Breast epithelium (tissue), 3 donors: ENCODE measurements at regions not wholly inside any gene's neighbourhood (a gene's known extent, or its start where the extent isn't known, plus 50 kb on each side); places are given as distances from the start of the nearest gene placed in this dataset.

ENCODE experiments used
- POLR2A ChIP-seq: fragments of 450-650 bp; IDR thresholded peaks from one replicate; pipeline ENCODE4 v1.6.1; 2016; ENCODE audit warnings: antibody characterized with exemption, mild to moderate bottlenecking, moderate library complexity
- POLR2AphosphoS5 ChIP-seq, 3 donors: sonication (generic); formaldehyde crosslinking; IDR thresholded peaks; one replicate each; pipeline ENCODE4 v1.6.1; 2017; ENCODE audit warnings: antibody characterized with exemption in 3 of 3
- TF ChIP-seq, protein P1 (sequence below), 3 donors: fragments of 450-650 bp; IDR thresholded peaks; one replicate each; pipeline ENCODE4 v1.5.1; 2016 to 2017; ENCODE audit warnings: antibody characterized with exemption in 3 of 3, mild to moderate bottlenecking in 3 of 3, moderate library complexity in 3 of 3

DNA sequence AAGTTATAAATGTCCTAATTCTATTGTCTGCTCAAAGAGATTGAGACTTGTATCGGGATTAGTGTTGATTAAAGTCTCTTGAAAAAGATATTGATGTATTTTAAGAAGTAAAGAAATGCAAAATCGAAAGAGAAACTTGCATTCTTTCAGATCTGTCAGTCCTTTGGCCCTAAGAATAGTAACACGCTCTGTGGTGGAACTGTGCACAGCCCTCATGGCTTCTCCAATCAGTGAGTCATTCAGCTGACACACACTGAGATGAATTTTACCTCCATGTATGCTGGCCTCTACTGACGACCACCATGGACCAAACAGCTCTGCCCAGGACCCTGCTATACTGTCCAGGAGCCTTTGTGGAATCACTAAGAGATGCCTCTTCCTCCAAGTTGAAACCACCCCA lies 232.4 kb downstream of the ESM1 start:
- TF ChIP-seq, protein P1, sequence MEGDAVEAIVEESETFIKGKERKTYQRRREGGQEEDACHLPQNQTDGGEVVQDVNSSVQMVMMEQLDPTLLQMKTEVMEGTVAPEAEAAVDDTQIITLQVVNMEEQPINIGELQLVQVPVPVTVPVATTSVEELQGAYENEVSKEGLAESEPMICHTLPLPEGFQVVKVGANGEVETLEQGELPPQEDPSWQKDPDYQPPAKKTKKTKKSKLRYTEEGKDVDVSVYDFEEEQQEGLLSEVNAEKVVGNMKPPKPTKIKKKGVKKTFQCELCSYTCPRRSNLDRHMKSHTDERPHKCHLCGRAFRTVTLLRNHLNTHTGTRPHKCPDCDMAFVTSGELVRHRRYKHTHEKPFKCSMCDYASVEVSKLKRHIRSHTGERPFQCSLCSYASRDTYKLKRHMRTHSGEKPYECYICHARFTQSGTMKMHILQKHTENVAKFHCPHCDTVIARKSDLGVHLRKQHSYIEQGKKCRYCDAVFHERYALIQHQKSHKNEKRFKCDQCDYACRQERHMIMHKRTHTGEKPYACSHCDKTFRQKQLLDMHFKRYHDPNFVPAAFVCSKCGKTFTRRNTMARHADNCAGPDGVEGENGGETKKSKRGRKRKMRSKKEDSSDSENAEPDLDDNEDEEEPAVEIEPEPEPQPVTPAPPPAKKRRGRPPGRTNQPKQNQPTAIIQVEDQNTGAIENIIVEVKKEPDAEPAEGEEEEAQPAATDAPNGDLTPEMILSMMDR (IDR thresholded peaks at IDR 0.05): no peak
- TF ChIP-seq POLR2A (no peak), POLR2AphosphoS5 (IDR thresholded peaks at IDR 0.05) (no peak)
